ENCODE measurements at regions not wholly inside any gene's neighbourhood (a gene's known extent, or its start where the extent isn't known, plus 50 kb on each side); places are given as distances from the start of the nearest gene placed in this dataset.

DNA sequence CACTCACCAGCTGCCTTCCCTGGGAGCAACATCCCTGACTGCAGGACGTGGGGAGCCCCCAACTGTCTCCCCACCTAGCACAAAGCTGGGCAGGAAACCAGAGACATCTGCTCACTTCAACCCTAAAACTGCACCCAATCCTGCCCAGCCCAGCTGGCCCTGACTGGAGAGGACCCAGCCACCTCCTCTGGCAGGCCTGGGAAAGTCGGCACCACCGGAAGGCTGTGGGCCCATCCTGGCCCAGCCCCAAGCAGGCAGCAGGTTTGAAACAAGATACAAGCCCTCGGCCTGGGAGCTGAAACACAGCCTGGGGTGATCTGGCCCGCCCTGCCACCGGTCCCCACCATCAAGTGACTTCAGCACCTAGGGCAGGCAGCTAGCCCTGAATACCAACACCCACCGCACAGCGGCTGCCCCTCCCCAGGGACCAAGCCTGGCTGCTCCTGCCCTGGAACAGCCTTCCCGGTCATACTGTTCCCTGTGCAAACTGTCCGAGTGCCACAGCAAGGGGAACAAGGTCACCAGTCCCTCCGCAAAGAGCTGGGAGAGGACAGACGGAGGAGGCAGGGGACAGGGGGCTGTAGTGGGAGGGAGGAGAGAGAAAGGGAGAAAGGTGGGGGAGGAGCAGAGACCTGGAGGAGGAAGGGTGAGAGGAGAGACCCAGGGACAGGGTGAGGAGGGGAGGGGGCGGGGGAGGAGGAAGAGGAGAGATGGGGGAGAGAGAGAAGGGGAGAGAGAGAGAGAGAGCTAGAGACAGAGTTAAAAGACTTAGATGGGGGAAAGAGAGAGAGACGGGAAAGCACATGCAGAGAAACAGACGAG lies 115.7 kb downstream of the RFLNA start:
- ATAC-seq = no peak

DNA sequence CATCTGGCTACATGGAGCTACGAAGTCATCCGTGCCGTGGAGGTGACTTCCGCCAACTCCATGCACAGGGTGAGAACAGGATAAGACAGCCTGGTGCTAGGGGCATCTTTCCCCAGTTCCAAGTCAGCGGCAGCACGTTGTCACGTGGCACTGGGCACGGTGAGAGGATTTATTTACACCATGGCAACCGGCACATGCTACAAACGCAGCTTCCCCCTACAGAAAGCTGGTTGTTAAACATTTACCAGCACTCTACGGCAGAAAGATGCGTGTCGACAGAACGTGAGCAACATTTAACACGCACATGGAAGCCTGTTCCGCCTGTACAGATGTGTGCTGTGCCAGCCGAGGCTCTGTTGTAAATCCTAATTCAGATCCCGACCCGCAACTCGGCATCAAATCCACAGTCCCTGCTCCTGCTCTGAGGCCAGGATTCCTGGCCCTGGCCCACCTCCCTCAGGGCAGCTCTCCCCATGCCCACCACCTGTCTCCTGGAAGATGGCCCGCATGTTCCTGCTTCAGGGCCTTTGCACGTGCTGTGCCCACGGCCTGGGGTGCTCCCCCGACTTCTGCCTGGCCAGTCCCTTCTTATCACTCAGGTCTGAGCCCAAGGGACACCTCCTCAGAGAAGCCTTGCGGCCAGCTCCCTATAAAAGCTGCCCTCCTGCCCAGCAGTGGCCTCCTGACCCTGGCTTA lies 114.1 kb downstream of the RFLNA start:
- ATAC-seq = no peak

DNA sequence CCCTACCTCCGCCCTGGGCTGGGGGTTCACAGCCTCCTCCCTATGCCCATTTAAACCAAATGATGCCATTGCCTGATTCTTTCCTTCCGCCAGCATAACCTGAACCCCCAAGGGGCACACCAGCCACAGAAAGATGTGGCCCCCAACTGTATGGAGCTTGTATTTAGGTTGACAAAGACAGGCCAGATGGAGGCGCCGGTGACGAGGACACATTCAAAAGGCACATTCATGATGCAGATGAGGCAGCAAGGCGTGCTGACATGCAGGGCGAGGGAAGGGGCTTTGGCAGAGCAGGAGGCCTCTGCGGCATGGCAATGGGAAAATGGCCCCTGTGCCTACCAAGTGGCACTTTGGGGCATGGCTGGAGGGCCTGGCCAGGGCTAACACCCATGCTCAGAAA lies 112.2 kb downstream of the RFLNA start:
- no peak for ATAC-seq

DNA sequence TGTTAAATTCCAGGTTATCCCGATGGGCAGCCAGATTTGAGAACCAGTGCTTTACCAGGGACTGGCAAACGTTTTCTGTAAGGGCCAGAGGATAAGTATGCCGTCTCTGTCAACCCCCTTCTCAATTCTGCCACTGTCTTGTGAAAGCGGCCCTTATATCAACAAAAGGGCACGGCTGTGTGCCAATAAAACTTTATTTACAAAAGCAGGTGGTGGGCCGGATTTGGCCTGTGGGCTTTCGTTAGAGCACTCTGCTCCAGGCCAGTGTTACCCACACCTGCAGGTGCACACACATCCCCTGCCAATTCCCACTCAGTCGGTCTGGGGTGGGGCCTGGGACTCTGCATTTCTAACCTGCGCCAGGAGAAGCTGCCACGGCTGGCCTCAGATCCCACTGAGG lies 111.2 kb downstream of the RFLNA start:
- no peak for ATAC-seq

DNA sequence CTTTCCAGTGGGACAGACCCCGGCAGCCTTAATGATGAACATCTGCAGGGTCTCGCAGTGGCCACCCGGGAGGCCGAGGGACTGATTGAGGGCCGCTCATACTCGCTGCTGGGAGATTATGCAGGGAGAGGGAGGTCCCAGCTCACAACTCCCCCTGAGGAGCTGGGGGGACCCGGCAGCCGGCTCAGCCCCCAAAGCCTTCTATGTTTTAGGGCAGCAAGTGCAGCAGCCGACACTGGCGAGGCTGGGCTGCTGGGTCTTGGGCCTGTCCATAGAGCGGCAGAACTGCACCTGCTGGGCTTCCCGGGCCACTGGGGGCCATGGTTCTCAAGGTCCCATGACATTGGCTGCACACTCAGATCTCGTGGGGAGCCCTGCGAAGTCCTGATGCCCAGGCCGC lies 110.7 kb downstream of the RFLNA start:
- no peak for ATAC-seq

DNA sequence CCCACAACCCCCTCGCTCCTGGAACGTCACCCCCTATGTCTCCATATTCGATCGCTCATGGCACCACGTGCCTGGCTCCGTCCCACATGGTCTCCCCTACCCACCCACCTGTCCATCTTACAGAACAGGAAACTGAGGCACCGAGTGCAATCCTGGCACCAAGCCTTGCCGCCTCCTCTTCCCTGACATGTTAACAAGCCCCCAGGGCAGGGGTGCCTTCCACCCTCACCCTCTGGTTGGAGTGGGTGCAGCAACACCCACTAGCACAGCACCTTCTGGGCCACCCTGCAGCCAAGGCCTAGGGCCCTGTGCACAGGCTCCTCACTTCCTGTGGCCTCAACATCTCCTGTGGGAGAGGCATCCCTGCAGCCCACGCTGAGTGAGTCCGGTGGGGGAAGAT lies 110.3 kb downstream of the RFLNA start:
- no peak for ATAC-seq

DNA sequence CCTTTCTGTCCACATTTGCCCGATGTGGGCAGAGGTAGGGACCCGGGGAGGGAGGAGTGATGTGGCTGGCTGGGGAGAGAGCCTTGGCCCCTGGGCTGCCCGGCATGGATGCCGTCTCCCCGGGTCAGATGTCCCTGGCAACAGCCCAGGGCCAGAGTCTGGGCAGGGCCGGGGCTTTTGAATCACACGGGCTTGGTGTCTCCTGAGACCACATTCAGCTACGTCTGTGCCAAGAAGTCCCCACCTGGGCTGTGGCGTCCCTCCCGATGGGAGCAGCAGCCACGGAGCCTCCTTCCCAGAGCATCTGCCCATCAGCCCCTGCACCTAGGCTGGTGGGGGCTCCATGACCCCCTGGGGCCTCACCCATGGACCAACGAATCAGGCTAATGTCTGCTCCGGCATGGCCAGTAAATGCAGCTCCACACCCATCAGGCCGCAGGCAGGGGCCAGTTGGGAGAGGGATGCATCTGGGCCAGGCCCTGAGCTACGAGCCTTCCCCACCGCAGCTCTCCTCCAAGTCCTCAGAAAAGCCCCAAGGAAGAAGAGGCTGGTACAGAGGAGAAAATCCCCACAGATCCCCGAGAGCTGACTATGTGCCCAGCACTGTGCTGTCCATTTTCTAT lies 109.4 kb downstream of the RFLNA start:
- ATAC-seq = no peak

DNA sequence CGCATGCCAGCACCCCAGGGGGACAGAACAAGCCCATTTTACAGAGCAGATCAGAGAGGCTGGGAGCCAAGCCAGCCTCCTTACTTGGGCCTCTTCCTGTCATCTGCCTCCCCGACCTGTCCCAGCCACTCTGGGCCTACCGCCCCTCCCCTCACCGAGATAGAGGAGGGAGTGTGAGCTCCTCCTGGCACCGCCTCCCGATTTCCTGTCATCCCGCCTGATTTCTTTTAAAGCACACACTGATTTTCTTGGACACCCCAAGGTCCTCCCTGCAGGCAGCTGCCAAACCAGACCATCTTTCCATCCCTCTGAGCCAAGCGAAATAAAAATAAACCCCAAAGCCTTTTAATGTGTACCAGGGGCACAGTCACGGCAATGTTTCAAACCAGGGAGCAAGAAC lies 108.4 kb downstream of the RFLNA start:
- ATAC-seq = no peak

DNA sequence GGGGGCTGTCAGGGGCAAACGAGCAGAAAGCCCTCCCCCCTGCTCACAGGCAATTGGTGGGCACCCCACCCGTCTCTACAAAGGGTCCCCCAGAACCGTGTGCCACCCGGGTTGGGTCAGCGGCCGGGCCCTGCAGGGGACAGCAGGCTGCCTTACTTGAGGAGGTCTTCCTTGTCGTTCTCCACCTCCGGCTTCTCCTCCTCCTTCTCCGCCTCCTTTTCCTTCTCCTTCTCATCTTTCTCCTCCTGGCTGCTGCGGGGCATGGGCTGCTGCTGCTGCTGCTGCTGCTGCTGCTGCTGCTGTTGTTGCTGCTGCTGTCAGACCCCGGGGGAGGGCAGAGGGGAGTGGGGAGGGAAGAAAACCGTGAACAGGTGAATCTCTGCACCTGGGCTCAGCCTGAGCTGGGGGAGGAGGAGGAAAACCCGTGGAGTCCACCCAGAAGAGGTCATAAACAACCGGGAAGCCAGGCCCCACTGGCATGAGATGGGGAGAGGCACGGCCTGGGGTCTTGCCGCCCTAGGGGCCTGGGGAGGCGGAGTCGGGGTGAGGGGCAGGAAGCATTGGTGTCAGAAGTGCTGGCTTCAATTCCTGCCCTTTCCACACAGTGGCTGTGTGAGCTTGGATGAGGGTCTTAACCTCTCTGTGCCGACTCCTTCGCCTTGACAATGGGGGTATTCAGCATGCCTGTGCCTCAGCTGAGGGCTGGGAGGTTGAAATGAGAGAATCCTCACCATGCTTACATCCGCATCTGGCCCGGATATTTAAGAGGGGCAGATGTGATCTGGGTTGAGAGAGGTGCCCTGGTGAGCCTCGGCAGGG lies 107.6 kb downstream of the RFLNA start:
- no peak for ATAC-seq

DNA sequence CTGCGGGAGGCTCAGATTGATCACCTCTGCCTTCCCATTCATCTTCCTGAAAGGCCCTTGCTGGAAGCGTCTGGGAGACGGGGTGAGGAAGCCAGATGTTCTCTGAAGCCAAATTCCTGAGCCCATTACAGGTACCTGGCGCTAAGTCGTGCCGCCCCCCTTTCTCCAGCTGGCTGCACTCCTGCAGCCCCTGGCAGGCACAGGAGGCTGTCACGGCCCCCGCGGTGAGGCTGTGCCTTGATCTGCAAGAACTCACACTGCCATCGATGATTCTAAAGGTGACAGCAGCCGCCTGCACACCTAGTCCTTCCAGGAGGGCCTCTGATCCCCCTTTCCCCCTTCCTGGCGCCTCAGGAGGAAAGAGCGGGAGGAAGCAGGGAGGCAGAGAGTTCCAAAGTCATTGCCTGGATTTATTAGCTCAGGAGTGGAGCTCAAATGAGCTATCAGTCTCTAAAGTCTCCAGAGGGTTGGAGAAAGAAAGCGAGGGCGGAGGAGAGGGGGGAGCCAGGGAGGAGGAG lies 106.9 kb downstream of the RFLNA start:
- no peak for ATAC-seq

DNA sequence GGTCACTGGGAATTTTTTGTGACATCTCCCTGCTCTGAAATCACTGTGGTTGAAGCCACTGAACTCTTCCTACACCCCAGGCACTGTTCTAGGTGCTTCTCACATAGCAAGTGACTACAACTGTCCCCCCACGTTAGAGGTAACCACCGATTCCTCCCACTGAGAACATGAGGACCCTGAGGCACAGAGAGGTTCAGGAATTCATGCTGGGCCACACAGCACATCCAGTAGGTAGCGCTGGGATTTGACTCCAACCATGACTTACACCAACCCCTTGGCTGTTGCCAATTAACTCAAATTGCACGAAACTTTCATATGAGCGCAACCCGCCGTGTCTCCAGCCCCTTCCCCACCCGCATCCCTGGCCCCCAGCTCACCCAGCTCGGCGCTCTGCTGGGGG lies 105.2 kb downstream of the RFLNA start:
- no peak for ATAC-seq

DNA sequence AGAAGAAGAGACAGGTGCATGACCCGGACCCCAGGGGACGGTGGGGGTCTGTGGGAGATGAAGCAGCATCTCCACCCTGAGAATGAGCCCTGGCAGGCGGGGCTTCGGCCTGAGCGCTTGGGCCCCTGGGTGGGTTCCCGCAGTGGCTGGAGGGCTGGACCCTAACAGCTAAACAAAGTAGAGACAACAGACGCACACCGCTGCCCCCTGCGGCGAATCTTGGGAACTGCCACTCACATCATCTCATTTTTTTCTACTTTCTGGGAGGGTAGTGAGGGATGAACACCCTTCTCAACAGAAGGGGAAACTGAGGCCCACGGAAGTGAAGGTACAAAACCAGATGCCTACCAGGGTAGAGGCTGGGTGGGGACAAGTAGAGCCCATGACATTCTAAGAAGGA lies 104.7 kb downstream of the RFLNA start:
- no peak for ATAC-seq

DNA sequence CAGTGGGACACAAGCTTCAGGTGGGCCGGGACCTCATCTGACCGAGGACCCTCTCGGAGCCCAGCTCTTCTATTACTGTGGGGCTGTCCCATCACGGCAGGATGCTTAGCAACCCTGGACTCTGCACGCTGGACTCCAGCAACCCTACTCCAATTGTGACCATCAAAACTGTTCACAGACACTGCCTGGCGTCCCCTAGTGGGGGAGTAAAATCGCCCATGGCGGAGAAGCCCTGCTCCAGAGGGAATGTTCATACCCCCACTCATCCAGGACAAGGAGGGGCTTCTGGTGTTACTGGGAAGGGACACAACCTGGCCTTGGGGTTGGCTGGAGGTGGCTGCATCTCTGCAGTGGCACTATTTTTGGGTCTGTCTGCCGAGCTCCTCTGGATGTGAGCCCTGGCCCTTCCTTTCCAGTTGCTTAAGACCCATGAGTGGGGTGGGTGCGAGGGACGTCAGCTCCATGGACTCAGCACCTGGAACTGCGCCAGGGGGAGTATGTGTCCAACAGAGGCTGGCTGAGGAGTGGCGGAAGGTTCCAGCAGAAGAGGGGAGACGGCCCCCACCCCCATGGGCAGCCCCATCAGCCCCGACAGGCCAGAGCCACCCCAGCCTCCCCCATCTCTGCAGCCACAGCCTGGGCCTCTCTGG lies 103.8 kb downstream of the RFLNA start:
- ATAC-seq = no peak

DNA sequence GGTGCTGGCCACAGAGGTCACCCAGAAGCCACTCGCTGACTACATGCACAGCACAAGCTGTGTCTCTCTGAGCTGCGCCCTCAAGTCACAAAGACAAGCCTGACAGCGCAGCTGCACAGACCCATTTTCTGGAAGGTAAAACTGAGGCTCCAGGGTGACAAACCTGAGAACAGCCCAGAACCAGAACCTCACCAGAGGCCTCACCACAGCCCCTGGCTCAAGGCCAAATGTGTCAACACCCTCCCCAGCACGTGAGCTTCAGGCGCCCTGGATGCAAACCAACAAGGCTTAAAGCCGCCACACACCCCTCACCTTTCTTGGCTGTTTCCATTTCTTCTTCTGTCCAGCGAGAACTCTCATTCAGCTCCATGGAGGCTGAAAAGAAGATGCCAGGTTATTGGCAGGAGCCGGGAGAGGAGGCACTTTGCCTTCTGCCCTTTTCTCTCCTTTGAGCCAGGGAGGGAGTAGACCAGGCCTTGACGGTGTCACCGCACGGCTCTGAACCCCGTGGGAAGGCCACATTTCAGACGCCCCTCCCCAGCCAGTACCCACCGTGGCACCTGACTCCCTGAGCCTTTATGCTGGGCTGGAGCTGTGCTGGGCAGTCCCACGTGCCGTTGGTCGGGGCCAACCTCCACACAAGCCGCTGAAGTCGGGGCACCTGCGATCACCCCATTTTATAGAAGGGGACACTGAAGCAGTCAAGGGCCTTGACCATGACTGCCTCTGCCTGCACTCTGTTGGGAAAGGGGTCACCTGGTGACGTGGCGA lies 103.1 kb downstream of the RFLNA start:
- no peak for ATAC-seq

DNA sequence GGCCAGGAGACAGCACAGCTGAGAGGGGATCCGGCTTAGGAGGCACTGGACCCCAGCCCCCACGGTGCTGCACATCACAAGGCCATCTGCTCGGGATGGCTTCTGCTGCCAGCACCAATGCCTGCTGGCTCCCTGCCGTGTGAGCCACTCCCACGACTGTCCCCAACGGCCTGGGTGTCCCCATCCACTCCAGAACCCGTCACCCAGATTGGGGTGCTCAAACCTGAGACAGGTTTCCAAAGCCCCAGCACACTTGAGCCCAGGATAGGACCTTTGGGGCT lies 102.4 kb downstream of the RFLNA start:
- ATAC-seq = no peak

DNA sequence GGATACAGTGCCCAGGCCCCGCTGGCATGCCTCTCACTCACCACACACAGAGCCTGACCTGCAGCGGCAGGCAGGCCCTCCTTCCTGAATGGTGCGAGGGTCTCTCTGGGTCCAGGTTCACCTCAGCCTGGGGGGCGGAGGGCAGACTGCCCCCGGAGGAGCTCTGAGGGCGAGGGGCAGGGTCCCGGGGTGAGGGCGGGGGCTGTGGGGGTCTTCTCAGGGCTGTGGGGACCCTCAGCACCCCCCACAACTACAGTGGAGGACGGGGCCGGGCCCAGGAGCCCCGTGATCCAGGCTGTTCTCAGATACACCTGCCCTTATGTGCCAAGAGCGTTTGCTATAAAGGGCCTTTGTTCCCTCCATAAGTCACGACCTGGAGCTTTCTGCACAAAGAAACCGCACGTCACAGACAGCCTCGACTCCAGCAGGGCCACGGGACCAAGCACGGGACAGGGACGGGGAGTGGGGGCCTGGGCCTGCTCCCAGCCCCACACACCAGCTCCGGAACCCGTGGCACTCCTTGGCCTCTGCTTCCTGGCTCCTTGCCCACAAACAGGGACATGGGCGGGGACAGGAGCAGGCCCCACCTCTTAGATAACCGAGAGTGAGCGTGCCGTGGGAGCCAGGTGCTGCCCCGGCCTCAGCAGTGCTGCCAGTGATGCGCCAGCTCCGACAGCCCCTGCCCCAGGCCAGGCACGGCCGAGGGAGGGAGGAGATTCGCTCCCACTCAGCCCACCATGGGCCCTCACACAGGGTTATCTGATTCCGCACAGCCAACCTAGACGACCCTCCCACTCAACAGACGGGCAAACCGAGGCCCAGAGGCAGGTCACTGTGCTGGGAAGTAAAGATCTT lies 101.9 kb downstream of the RFLNA start:
- no peak for ATAC-seq

DNA sequence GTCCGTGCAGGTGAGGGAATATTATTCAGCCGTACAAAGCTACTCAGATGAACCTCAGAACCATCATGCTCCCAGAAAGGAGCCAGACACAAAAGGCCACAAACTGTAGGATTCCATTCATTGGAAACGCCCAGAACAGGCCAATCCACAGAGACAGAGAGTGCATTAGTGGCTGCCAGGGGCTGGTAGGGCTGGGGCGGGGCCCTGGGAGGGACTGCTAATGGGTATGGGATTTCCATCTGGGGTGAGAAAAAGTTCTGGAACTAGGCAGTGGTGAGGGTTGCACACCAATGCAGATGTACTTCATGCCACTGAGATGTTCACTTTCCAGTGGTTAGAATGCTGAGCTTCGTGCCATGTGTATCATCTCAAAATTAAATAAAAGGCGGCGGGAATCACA lies 101.1 kb downstream of the RFLNA start:
- no peak for ATAC-seq

DNA sequence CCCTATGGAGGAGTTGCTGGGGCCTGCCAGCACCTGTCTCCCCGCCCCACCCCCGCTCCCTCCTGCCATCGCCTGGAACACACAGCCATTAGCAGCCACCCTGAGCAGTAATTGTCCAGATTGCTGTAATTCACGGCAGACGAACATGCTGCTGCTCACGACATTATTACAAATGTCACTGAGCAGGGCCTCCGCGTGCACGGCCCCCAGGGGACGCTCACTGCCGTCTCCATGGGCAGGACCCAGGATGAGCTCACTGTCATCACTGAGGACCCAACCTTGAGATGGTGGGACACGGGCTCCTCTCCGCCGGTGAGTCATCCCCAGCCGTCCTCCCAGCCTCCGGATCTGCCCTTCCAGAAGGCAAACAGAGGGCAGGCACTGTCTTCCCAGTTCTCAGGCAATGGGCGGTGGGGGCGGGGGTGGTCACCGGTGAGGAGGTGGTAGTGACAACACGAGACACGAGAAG lies 100.4 kb downstream of the RFLNA start:
- no peak for ATAC-seq

DNA sequence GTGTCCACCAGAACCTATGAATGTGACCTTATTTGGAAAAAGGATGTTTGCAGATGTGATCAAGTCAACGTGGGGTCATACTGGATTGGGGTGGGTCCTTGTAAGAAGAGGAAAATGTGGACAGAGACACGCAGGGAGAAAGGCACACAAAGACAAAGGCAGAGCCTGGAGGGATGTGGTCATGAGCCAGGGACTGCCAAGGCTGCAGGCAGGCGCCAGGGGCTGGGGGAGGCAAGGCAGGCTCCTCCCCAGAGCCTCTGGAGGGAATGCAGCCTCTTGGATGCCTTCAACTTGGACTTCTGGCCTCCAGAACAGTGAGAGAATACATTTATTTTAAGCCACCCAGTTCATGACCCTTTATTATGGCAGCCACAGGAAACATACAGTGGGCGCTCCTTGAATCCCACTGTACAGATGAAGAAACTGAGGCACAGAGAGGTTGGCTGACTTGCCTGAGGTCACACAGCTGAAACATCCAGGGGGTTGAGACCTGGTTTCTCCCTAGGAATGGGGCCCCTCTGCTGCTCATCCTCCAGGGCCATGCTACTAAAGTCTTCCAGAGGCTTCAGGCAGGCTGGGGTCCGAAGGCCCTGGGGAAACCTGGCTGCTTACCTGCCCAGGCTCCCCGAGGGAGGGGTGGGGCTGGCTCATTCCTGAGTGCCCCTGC lies 99.7 kb downstream of the RFLNA start:
- ATAC-seq = no peak

DNA sequence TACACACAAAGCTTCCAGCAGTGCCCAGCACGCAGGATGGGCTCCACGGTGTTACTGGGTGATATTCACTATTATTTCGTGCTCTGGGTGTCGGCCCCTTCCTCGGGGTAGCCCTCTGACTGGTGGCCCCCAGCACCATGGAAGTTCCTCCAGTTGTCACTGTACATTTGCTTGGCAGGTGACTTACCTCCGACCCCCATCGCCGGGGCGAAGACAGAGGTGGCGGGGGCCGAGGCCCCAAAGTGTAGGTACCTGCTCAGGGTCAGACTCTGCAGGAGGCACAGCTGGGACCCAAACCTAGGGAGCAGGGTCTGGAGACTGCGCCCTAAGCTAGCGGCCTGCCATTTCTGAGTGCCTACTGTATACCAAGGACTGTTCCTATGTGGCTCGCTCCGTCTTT lies 98.9 kb downstream of the RFLNA start:
- ATAC-seq = no peak

Measured in esophagus mucosa (tissue), 1 donor.